Thoracic aorta (tissue), 2 donors: ENCODE measurements at regions not wholly inside any gene's neighbourhood (a gene's known extent, or its start where the extent isn't known, plus 50 kb on each side); places are given as distances from the start of the nearest gene placed in this dataset.

Experiments used
- ATAC-seq: fragments of 150-250 bp; one replicate; pipeline ENCODE4 v1.8.0; 2017; ENCODE audit warnings: low read depth; ENCODE audit not compliant: insufficient number of reproducible peaks, low FRiP score
- DNase-seq: peaks from one replicate; pipeline ENCODE4 v3.0.0-alpha.2; 2020; ENCODE audit warnings: low spot score
- H3K27ac ChIP-seq, 2 donors: fragments of 200-600 bp; sonication (generic); 1 replicate in 1 of 2; 2 replicates in 1 of 2; pipeline ENCODE4 v1.5.1; 2016; ENCODE audit warnings: mild to moderate bottlenecking in 2 of 2, moderate library complexity in 2 of 2
- H3K27me3 ChIP-seq: fragments of 200-600 bp; sonication (generic); replicated peaks from 2 replicates; pipeline ENCODE4 v1.6.0; 2016; ENCODE audit warnings: mild to moderate bottlenecking; ENCODE audit not compliant: insufficient read depth
- H3K36me3 ChIP-seq: fragments of 200-600 bp; sonication (generic); one replicate; pipeline ENCODE4 v1.5.1; 2016
- H3K4me1 ChIP-seq, 2 donors: fragments of 200-600 bp; sonication (generic); 1 replicate in 1 of 2; 2 replicates in 1 of 2; pipeline versions ENCODE4 v1.5.1 to v1.6.0; 2016; ENCODE audit warnings: low read depth in 2 of 2, mild to moderate bottlenecking in 1 of 2; ENCODE audit not compliant: control insufficient read depth in 1 of 2
- H3K4me3 ChIP-seq: fragments of 200-600 bp; sonication (generic); 2 replicates; pipeline ENCODE4 v1.5.1; 2016; ENCODE audit warnings: mild to moderate bottlenecking
- H3K9me3 ChIP-seq: fragments of 200-600 bp; sonication (generic); 2 replicates; pipeline ENCODE4 v1.5.1; 2016
- TF ChIP-seq, protein P1 (sequence below): fragments of 200-600 bp; sonication (generic); IDR thresholded peaks from one replicate; pipeline ENCODE4 v1.5.1; 2019; ENCODE audit warnings: antibody characterized with exemption

DNA sequence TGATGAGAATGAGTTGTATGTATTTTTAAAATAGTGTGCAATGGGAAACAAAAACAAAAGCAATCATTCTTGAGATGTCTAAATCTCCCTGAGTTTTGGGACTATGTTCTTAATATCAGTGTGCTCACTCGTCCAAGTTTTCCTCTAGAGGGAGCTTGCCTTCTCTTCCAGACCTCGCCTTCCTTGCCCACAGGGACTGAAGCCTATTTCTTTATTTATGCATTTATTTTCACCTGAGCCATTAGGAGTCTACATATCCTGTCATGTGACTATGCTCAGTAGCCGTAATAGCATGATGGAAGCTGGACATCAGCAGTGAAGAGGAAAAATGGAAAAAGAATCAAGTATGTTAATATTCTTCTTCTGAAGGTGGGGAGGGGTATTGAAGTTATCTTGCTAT lies 131.2 kb downstream of the SH3BGRL2 start:
- no peak for ATAC-seq
- no peaks in the 10 kb centered on the region for H3K36me3 ChIP-seq
- no peaks in the 10 kb centered on the region for H3K9me3 ChIP-seq
- H3K27me3 ChIP-seq = no peaks in the 10 kb centered on the region
- H3K4me1 ChIP-seq = no peaks in the 10 kb centered on the region
- no peak for DNase-seq
- TF ChIP-seq, protein P1, sequence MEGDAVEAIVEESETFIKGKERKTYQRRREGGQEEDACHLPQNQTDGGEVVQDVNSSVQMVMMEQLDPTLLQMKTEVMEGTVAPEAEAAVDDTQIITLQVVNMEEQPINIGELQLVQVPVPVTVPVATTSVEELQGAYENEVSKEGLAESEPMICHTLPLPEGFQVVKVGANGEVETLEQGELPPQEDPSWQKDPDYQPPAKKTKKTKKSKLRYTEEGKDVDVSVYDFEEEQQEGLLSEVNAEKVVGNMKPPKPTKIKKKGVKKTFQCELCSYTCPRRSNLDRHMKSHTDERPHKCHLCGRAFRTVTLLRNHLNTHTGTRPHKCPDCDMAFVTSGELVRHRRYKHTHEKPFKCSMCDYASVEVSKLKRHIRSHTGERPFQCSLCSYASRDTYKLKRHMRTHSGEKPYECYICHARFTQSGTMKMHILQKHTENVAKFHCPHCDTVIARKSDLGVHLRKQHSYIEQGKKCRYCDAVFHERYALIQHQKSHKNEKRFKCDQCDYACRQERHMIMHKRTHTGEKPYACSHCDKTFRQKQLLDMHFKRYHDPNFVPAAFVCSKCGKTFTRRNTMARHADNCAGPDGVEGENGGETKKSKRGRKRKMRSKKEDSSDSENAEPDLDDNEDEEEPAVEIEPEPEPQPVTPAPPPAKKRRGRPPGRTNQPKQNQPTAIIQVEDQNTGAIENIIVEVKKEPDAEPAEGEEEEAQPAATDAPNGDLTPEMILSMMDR = no peak
- no peak overlapping the region for H3K27ac ChIP-seq
- no peak overlapping the region for H3K4me3 ChIP-seq

DNA sequence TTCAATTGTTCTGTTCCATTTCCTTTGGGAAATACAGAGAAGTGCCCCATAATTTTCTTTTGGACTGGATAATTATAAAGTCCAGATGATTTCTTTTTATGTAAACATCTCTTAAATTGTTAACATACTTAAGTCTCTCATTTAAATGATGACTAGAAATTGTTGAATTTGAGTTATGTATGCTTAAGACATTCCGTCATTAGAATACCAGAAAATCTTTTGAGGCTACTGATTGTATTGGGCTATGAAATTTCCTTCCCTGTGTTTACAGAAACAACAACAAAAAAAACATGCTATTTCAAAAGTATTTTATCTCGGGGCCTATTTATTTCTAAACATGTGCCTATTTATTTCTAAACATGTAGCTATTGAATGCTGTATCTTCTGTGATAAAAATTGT lies 125.4 kb downstream of the SH3BGRL2 start:
- TF ChIP-seq, protein P1 = no peak
- Histone ChIP-seq H3K27me3 (no peaks in the 10 kb centered on the region), H3K4me3 (no peak overlapping the region), H3K4me1 (no peaks in the 10 kb centered on the region), H3K36me3 (no peaks in the 10 kb centered on the region), H3K9me3 (no peaks in the 10 kb centered on the region), H3K27ac (no peak overlapping the region)
- DNase-seq (no peak), ATAC-seq (no peak)

DNA sequence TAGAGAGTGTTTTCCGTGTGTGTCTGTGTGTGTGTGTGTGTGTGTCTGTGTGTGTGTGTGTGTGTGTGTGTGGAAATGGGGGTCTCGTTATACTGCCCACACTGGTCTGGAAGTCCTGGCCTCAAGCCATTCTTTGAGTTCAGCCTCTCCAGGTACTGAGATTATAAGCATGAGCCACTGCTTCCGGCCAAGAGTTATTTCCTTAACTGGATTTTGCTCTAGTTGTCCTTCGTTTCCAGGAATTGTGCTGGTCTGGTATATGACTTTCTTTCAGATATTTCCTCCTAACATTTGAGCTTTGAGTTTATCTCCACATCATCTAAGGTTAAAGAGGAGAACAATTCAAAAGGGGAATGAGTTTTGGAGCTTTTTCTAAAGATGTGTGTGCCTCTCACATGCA lies 124.8 kb downstream of the SH3BGRL2 start:
- Histone ChIP-seq H3K4me1 (no peaks in the 10 kb centered on the region), H3K4me3 (no peak overlapping the region), H3K36me3 (no peaks in the 10 kb centered on the region), H3K27ac (no peak overlapping the region), H3K27me3 (no peaks in the 10 kb centered on the region), H3K9me3 (no peaks in the 10 kb centered on the region)
- ATAC-seq (no peak), DNase-seq (no peak)
- TF ChIP-seq, protein P1 = no peak
